ENCODE measurements at regions not wholly inside any gene's neighbourhood (a gene's known extent, or its start where the extent isn't known, plus 50 kb on each side); places are given as distances from the start of the nearest gene placed in this dataset.
A peak's percentile ranks its signal among the peaks of the same experiment; 100 is the strongest.

DNA sequence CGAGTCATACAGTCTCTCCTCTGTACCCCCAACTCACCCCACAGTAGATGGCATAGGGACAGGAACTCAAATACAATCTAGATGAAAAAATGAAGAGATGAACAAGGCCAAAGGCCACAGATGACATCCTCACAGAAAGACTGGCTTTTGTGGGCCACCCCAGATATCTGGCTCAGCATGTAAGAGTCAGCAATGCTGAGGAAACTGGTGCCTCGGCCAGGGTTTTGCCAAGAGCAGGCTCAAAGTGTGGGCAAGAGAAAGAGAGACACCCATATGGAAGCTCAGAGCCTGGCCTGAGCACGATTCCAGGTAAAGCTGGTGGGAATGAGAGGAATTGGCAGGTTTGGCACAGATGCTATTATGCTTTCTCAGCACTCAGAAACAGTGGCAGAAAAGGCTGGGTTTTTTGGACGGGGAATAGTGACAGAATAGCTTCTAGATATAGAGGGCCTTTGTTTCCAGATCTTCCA is 460.6 kb downstream of the FOXO1 start:
- H4K91ac ChIP-seq (ENCODE audit: low read depth, low read length, poor library complexity): no peak overlapping the region
- no peak overlapping the region for H3K18ac ChIP-seq (ENCODE audit: low read length)
- DNase-seq (ENCODE audit: low spot score): no peak
- H2BK12ac ChIP-seq (ENCODE audit: low read length): no peak overlapping the region
- no peak overlapping the region for H4K8ac ChIP-seq (ENCODE audit: low read depth, low read length)
- H3K9ac ChIP-seq (ENCODE audit: low read depth, low read length, poor library complexity): no peak overlapping the region
- H3K14ac ChIP-seq (ENCODE audit: low read length): no peak overlapping the region
- no peak overlapping the region for H2AK5ac ChIP-seq (ENCODE audit: low read depth, low read length)
- peaks cover 0 to 7% of the 10 kb centered on the region in 2 donors for H3K4me1 ChIP-seq (ENCODE audit: control insufficient read depth in 2 of 2, insufficient read depth in 1 of 2, low read depth in 1 of 2, low read length in 2 of 2)
- H3K4me2 ChIP-seq (ENCODE audit: insufficient read depth, low read length, poor library complexity, severe bottlenecking): no peak overlapping the region
- no peaks in the 10 kb centered on the region for H3K36me3 ChIP-seq (replicated peaks in 1 of 2; ENCODE audit: control insufficient read depth in 2 of 2, insufficient read depth in 2 of 2, low read length in 2 of 2)
- H3K27ac ChIP-seq (replicated peaks; ENCODE audit: low read length): no peak overlapping the region
- peaks cover 4 to 5% of the 10 kb centered on the region in 2 donors for H3K9me3 ChIP-seq (replicated peaks in 1 of 2; ENCODE audit: control insufficient read depth in 2 of 2, insufficient read depth in 1 of 2, low read depth in 1 of 2, low read length in 2 of 2)
- no peaks in the 10 kb centered on the region for H3K27me3 ChIP-seq (ENCODE audit: control insufficient read depth in 3 of 3, insufficient read depth in 3 of 3, low read depth in 1 of 3, low read length in 3 of 3)
- no peak overlapping the region for H3K4me3 ChIP-seq (ENCODE audit: low read length in 2 of 2)
- no CpG with 5 or more reads among the region's 4 CpGs for WGBS, 2 donors (ENCODE audit: extremely low coverage in 2 of 2, insufficient read length in 2 of 2, insufficient replicate concordance in 1 of 2)
- H3K23ac ChIP-seq (ENCODE audit: low read depth, low read length, poor library complexity): no peak overlapping the region
- H2BK5ac ChIP-seq (ENCODE audit: low read length): no peak overlapping the region
- no peak overlapping the region for H3K4ac ChIP-seq (ENCODE audit: low read length)
- no peak overlapping the region for H2BK120ac ChIP-seq (ENCODE audit: low read depth, low read length)
- H2AFZ ChIP-seq (ENCODE audit: low read length): peak overlapping the region; percentile 51
- H2BK15ac ChIP-seq (ENCODE audit: low read length): no peak overlapping the region
- no peaks in the 10 kb centered on the region for H3K79me1 ChIP-seq (ENCODE audit: low read depth, low read length)

- no peak for DNase-seq (ENCODE audit: low spot score)
- Histone ChIP-seq H4K91ac (ENCODE audit: low read depth, low read length, poor library complexity) (no peak overlapping the region), H2AFZ (ENCODE audit: low read length) (peak overlapping the region; percentile 51), H3K4me3 (ENCODE audit: low read length in 2 of 2) (no peak overlapping the region), H2BK12ac (ENCODE audit: low read length) (no peak overlapping the region), H3K9me3 (replicated peaks in 1 of 2; ENCODE audit: control insufficient read depth in 2 of 2, insufficient read depth in 1 of 2, low read depth in 1 of 2, low read length in 2 of 2) (peaks cover 4 to 5% of the 10 kb centered on the region in 2 donors), H2BK15ac (ENCODE audit: low read length) (no peak overlapping the region), H3K27me3 (ENCODE audit: control insufficient read depth in 3 of 3, insufficient read depth in 3 of 3, low read depth in 1 of 3, low read length in 3 of 3) (no peaks in the 10 kb centered on the region), H2AK5ac (ENCODE audit: low read depth, low read length) (no peak overlapping the region), H3K36me3 (replicated peaks in 1 of 2; ENCODE audit: control insufficient read depth in 2 of 2, insufficient read depth in 2 of 2, low read length in 2 of 2) (no peaks in the 10 kb centered on the region), H3K14ac (ENCODE audit: low read length) (no peak overlapping the region), H3K4me1 (ENCODE audit: control insufficient read depth in 2 of 2, insufficient read depth in 1 of 2, low read depth in 1 of 2, low read length in 2 of 2) (peaks cover 0 to 7% of the 10 kb centered on the region in 2 donors), H2BK5ac (ENCODE audit: low read length) (no peak overlapping the region), H3K27ac (replicated peaks; ENCODE audit: low read length) (no peak overlapping the region), H3K18ac (ENCODE audit: low read length) (no peak overlapping the region), H4K8ac (ENCODE audit: low read depth, low read length) (no peak overlapping the region), H3K4ac (ENCODE audit: low read length) (no peak overlapping the region), H3K9ac (ENCODE audit: low read depth, low read length, poor library complexity) (no peak overlapping the region), H2BK120ac (ENCODE audit: low read depth, low read length) (no peak overlapping the region), H3K4me2 (ENCODE audit: insufficient read depth, low read length, poor library complexity, severe bottlenecking) (no peak overlapping the region), H3K79me1 (ENCODE audit: low read depth, low read length) (no peaks in the 10 kb centered on the region), H3K23ac (ENCODE audit: low read depth, low read length, poor library complexity) (no peak overlapping the region)
- WGBS, 2 donors (ENCODE audit: extremely low coverage in 2 of 2, insufficient read length in 2 of 2, insufficient replicate concordance in 1 of 2): no CpG with 5 or more reads among the region's 6 CpGs
Measured at GRCh38 chr13:40206241-40207000, 460.0 kb downstream of the FOXO1 start.

DNA sequence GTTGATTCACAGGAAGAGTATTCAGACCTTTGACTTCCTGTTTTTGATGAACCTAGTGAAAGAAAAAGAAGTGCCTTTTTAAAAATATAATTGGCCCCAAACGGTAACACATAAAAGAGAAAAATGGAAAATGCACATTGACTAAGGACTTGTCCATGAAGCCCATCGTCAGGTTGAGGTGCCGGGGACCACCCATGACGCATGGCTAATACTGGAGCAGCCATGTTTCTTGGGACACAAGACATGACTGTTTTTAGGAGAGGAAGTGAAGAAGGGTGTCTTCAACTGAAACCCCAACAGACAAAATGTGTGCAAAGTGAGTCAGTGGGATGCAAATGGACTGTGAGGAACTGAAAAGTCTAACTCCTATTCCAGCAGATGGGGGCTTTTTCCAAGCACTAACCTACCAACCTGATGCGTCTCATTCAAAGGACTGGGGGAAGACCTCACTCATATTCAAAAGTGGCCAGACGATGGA is 459.4 kb downstream of the FOXO1 start:
- H2AK5ac ChIP-seq (ENCODE audit: low read depth, low read length): no peak overlapping the region
- no peak for DNase-seq (ENCODE audit: low spot score)
- no peak overlapping the region for H2BK15ac ChIP-seq (ENCODE audit: low read length)
- no peak overlapping the region for H2BK120ac ChIP-seq (ENCODE audit: low read depth, low read length)
- peak overlapping the region; percentile 51 for H2AFZ ChIP-seq (ENCODE audit: low read length)
- H3K4me2 ChIP-seq (ENCODE audit: insufficient read depth, low read length, poor library complexity, severe bottlenecking): no peak overlapping the region
- H3K27ac ChIP-seq (replicated peaks; ENCODE audit: low read length): no peak overlapping the region
- no CpG with 5 or more reads among the region's 6 CpGs for WGBS, 2 donors (ENCODE audit: extremely low coverage in 2 of 2, insufficient read length in 2 of 2, insufficient replicate concordance in 1 of 2)
- H2BK5ac ChIP-seq (ENCODE audit: low read length): no peak overlapping the region
- H2BK12ac ChIP-seq (ENCODE audit: low read length): no peak overlapping the region
- H3K79me1 ChIP-seq (ENCODE audit: low read depth, low read length): no peaks in the 10 kb centered on the region
- no peak overlapping the region for H3K9ac ChIP-seq (ENCODE audit: low read depth, low read length, poor library complexity)
- no peak overlapping the region for H4K91ac ChIP-seq (ENCODE audit: low read depth, low read length, poor library complexity)
- H3K4ac ChIP-seq (ENCODE audit: low read length): no peak overlapping the region
- no peaks in the 10 kb centered on the region for H3K27me3 ChIP-seq (ENCODE audit: control insufficient read depth in 3 of 3, insufficient read depth in 3 of 3, low read depth in 1 of 3, low read length in 3 of 3)
- no peak overlapping the region for H3K4me3 ChIP-seq (ENCODE audit: low read length in 2 of 2)
- no peak overlapping the region for H3K23ac ChIP-seq (ENCODE audit: low read depth, low read length, poor library complexity)
- no peak overlapping the region for H4K8ac ChIP-seq (ENCODE audit: low read depth, low read length)
- H3K18ac ChIP-seq (ENCODE audit: low read length): no peak overlapping the region
- peaks cover 4 to 5% of the 10 kb centered on the region in 2 donors for H3K9me3 ChIP-seq (replicated peaks in 1 of 2; ENCODE audit: control insufficient read depth in 2 of 2, insufficient read depth in 1 of 2, low read depth in 1 of 2, low read length in 2 of 2)
- no peaks in the 10 kb centered on the region for H3K36me3 ChIP-seq (replicated peaks in 1 of 2; ENCODE audit: control insufficient read depth in 2 of 2, insufficient read depth in 2 of 2, low read length in 2 of 2)
- H3K4me1 ChIP-seq (ENCODE audit: control insufficient read depth in 2 of 2, insufficient read depth in 1 of 2, low read depth in 1 of 2, low read length in 2 of 2): peaks cover 0 to 7% of the 10 kb centered on the region in 2 donors
- H3K14ac ChIP-seq (ENCODE audit: low read length): no peak overlapping the region

DNA sequence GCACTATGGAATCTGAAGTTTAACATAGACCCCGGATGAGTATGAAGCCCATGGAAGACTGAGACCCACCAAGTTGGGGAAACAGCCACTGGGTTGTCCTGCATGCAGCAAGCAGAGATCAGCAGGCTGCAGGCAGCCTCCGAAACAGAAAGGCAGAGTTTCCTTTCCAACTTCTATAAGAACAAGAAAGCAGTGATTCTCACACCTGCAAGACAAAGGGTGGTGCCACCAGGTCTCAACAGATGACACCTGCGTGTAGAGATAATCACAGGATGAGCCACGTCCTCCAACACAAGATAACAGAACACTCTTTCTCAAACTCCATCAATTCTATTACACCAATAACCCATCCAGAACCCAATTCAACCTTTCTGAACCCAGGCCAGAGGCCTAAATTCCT is 457.9 kb downstream of the FOXO1 start:
- DNase-seq (ENCODE audit: low spot score): no peak
- Histone ChIP-seq H2AK5ac (ENCODE audit: low read depth, low read length) (no peak overlapping the region), H4K8ac (ENCODE audit: low read depth, low read length) (no peak overlapping the region), H3K14ac (ENCODE audit: low read length) (no peak overlapping the region), H3K79me1 (ENCODE audit: low read depth, low read length) (no peaks in the 10 kb centered on the region), H2BK15ac (ENCODE audit: low read length) (no peak overlapping the region), H2BK12ac (ENCODE audit: low read length) (no peak overlapping the region), H3K27ac (replicated peaks; ENCODE audit: low read length) (no peak overlapping the region), H3K4ac (ENCODE audit: low read length) (no peak overlapping the region), H3K18ac (ENCODE audit: low read length) (no peak overlapping the region), H4K91ac (ENCODE audit: low read depth, low read length, poor library complexity) (no peak overlapping the region), H2BK120ac (ENCODE audit: low read depth, low read length) (no peak overlapping the region), H3K4me2 (ENCODE audit: insufficient read depth, low read length, poor library complexity, severe bottlenecking) (no peak overlapping the region), H2AFZ (ENCODE audit: low read length) (no peak overlapping the region), H3K4me1 (ENCODE audit: control insufficient read depth in 2 of 2, insufficient read depth in 1 of 2, low read depth in 1 of 2, low read length in 2 of 2) (peaks cover 0 to 7% of the 10 kb centered on the region in 2 donors), H3K4me3 (ENCODE audit: low read length in 2 of 2) (no peak overlapping the region), H3K23ac (ENCODE audit: low read depth, low read length, poor library complexity) (no peak overlapping the region), H3K9ac (ENCODE audit: low read depth, low read length, poor library complexity) (no peak overlapping the region), H3K9me3 (replicated peaks in 1 of 2; ENCODE audit: control insufficient read depth in 2 of 2, insufficient read depth in 1 of 2, low read depth in 1 of 2, low read length in 2 of 2) (peaks cover 4 to 5% of the 10 kb centered on the region in 2 donors), H3K27me3 (ENCODE audit: control insufficient read depth in 3 of 3, insufficient read depth in 3 of 3, low read depth in 1 of 3, low read length in 3 of 3) (no peaks in the 10 kb centered on the region), H3K36me3 (replicated peaks in 1 of 2; ENCODE audit: control insufficient read depth in 2 of 2, insufficient read depth in 2 of 2, low read length in 2 of 2) (no peaks in the 10 kb centered on the region), H2BK5ac (ENCODE audit: low read length) (no peak overlapping the region)
- no CpG with 5 or more reads among the region's 4 CpGs for WGBS, 2 donors (ENCODE audit: extremely low coverage in 2 of 2, insufficient read length in 2 of 2, insufficient replicate concordance in 1 of 2)

Measured in neuronal stem cell (in vitro differentiated cells).